Right renal cortex interstitium (tissue), 3 donors: ENCODE measurements at regions not wholly inside any gene's neighbourhood (a gene's known extent, or its start where the extent isn't known, plus 50 kb on each side); places are given as distances from the start of the nearest gene placed in this dataset.

ENCODE experiments used
- DNase-seq, 3 donors: peaks; one replicate each; pipeline ENCODE4 v3.0.0-alpha.2; 2013; ENCODE audit warnings: low read depth in 3 of 3, low spot score in 2 of 3

GRCh38 chr6:141265756-141266623 lies 866.7 kb upstream of the GJE1 start:
- no peak for DNase-seq

DNA sequence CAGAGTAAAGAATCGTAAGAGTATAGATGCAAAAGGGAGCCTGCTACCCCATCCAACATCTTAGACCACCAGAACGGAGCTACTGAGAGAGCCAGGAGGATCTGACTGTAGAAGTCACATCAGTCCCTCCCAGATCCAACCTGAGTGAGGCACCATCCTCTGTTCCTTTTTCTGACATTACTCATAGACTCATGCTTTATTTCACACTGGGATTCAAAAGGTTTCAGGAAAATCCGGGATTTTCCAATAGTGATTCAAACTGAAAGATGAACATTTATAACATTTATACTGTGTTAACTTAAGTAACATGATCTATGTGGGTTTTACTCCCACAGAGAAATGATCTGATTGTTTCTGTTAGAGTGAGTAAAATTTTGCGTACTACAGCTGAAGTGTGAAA lies 868.6 kb upstream of the GJE1 start:
- DNase-seq: no peak

DNA sequence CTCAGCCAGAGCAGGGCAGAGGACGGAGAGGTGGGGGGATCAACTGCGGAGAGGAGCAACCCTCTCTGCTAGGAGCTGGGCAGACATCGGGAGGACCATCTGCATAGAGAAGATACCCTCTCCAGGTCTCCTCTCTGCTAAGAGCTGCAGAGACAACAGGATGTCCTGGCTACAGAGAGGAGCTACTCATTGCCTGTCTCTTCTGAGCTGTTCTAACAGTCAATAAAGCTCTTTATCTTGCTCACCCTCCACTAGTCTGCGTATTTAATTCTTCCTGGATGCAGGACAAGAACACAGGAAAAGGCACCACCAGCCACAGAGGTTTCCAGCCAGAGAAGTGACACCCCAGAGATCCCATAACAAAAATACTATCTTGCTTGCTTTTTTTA lies 871.1 kb upstream of the GJE1 start:
- DNase-seq: no peak

DNA sequence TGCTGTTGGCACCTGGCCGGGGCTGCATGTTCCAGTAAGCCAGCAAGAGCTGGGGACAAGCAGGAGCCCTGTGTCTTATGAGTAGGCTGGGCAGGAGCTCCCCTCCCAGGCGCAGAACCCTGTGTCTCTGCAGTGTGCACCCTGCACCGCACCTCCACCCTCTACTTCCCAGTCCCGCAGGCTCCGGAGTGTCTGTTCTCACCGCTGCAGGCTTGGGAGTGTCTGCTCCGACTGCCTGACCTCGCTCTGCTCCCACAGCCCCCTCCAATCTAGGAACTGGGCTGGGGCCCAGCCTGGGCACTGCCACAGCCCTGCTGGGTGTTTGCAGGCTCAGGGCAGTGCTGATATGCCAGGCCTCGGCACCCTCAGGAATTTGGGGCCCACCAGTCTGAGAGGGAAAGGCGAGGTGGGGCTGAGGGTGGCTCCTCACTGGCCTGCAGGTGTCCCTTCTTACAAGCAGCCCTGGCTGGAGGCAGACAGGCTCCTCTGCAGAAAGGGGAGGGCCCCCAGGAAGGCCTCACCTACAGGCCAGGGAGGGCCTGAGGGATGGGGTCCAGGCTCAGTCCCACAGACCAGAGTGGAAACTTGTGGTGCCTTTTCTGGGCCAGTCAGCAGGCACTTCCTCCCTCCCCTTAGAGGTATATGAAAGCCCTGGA lies 871.6 kb upstream of the GJE1 start:
- DNase-seq: no peak

- DNase-seq: no peak
These were observed 872.1 kb upstream of the GJE1 start for GRCh38 chr6:141260627-141261015.

- no peak for DNase-seq
These were observed 872.9 kb upstream of the GJE1 start for GRCh38 chr6:141259807-141260206.

GRCh38 chr6:141259091-141259490 lies 873.6 kb upstream of the GJE1 start:
- no peak for DNase-seq

DNA sequence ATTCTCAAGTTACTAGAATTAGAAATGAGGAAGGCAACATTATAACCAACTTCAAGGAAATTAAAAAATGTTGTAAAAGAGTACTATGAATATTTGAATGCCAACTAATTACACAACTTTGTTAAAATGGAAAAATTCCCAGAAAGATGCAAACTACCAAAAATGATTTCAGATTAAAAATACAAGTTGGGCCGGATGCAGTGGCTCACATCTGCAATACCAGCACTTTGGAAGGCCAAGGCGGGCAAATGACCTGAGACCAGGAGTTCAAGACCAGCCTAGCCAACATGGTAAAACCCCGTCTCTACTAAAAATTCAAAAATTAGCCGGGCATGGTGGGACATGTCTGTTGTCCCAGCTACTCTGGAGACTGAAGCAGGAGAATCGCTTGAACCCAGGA lies 874.2 kb upstream of the GJE1 start:
- DNase-seq: no peak

GRCh38 chr6:141254336-141254735 lies 878.4 kb upstream of the GJE1 start:
- no peak for DNase-seq

- DNase-seq: no peak
These were observed 879.7 kb upstream of the GJE1 start for GRCh38 chr6:141252828-141253608.

DNA sequence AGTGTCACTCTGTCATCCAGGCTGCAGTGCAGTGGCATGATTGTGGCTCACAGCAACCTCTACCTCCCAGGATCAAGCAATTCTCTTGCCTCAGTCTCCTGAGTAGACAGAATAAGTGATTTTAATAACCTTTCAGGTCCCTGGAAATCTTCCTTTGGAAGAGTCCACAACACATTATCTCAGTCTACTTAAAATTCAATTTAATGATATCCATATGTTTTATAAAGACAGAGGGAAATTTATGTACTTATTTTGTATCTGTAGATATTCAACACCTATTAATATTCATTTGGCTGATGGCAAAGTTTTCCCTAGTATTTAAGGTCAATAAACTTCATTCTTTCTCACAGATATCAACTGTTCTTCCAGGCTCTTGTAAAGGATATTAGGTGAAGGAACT lies 881.4 kb upstream of the GJE1 start:
- no peak for DNase-seq

DNA sequence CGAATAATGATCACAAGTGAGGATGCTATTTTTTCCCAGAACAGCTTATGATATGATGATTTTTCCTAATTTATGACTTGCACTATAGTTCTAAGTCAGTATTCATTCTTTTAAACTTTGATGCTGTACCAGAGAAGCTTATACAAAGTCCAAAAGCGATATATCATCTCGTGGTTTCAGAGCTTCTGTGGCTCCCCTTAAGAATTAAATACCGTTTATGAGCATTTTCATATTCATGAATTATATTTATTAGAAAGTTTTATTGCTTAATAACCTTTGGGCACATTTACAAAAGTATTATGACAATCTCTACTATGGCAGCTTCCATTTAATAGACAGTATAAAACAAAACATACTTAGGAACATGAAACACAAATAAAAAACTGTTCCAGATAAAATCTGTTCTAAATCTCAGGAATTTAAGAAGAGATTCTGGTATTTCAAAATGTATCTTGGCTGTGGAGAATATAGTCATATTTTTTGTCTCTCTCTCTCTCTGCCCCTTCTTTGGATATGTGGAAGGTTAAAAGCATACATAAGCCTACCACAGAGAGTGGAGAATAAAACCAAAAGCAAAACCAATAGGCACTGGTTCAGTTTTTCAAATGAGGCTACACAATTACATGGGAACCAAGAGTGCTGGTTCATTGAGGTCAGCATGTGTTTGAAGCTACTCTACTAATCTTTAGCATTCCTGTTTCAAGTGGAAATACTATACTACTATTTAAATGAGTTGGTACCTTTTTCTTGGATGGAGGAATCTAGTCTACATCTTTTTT lies 884.5 kb upstream of the GJE1 start:
- peak in 1 of 3 donors; percentile 16 for DNase-seq

DNA sequence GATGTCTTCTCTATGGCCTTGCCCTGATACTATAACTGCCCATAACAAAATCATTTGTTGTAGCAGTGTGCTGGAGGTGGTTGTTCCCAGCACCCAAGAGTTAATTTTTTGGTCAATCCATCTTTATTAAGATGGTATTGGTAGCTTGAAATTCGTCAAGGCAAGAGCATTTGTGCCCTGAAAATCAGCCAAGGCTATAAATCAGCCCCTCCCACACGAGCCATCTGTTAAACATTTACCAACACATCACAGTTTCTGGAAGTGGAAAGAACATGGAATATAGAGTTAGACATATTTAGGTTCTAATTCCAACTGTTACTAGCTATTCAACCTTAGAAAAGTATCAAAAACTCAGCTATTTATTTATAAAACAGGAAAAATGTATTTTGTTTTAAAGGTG lies 888.4 kb upstream of the GJE1 start:
- no peak for DNase-seq

DNA sequence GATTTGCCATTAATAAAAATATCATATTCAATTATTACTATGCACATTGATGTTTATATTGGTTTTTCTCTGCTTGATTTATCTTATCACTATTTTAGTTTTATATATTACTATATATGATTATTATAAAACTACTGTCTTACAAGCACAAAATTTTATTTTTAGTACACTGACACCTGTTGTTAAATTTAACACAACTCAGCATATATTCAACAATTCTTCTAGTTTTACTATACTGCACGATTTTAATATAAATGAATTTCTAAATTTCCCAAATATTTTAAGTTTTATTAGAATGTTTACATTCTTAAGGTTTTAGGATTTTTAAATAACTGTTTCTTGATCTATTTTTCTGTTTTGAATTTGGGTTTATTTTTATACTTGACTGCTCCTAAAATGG lies 889.8 kb upstream of the GJE1 start:
- DNase-seq: no peak

GRCh38 chr6:141229296-141229695 lies 903.4 kb upstream of the GJE1 start:
- no peak for DNase-seq

- DNase-seq: no peak
These were observed 914.1 kb upstream of the GJE1 start for GRCh38 chr6:141218583-141218982.

DNA sequence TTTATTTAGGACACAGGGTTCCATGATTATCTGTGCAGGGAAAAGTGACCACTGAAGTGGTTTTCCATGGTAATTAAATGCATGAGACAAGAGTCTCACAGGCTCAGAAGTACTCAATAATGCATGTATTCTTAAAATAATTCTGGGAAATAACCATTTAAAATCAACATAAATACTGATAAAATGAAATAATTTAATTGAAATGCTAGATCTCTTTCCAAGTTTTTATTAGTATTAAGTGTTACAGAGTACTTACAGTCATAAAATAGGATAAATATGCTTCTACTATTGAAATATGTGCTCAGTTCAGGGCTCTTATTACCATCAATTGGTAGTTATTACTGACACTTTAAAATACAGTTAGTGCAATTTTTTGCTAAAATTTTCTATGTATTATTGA lies 916.0 kb upstream of the GJE1 start:
- no peak for DNase-seq

DNA sequence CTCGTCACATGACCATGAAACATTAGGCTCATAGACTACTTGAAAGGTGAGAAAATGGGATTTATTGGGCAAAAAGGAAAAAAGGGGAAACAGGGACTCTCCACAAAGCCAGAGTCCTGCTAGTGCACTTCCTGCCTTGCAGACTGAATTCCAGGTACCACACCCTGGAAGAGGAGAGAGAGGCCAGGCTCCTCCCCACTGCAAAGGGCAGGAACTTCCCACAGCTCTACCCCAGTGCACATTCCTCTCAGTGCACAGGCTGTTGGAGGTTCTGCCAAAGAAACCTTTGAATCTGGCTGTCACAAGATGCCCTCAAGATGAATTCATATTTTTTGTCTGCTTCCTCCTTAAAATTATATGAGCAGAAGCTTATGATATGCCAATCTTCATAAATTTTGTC lies 920.4 kb upstream of the GJE1 start:
- DNase-seq: no peak

- DNase-seq: no peak
These were observed 920.9 kb upstream of the GJE1 start for GRCh38 chr6:141211845-141212244.

GRCh38 chr6:141210901-141211300 lies 921.8 kb upstream of the GJE1 start:
- DNase-seq: no peak

- no peak for DNase-seq
These were observed 922.8 kb upstream of the GJE1 start for GRCh38 chr6:141209890-141210289.
